ENCODE measurements at regions not wholly inside any gene's neighbourhood (a gene's known extent, or its start where the extent isn't known, plus 50 kb on each side); places are given as distances from the start of the nearest gene placed in this dataset.

GRCh38 chr7:138398857-138399256 is 61.2 kb upstream of the TRIM24 start:
- Mint-ChIP-seq H3K27me3 (ENCODE audit: insufficient read depth) (no peaks in the 10 kb centered on the region), H3K27ac (no peak overlapping the region), H3K4me1 (peaks cover 9% of the 10 kb centered on the region), H3K4me3 (no peak overlapping the region), H3K36me3 (ENCODE audit: low read depth) (peaks cover 3% of the 10 kb centered on the region), H3K9me3 (peaks cover 21% of the 10 kb centered on the region)
- WGBS, 2 experiments (ENCODE audit: insufficient coverage in 1 of 2, insufficient read length in 1 of 2) = 75 to 100% methylated on average over 1 of the region's 1 CpG
- no peak overlapping the region for H3K4me3 ChIP-seq (ENCODE audit: low read length)
- no peak overlapping the region for H3K9ac ChIP-seq (ENCODE audit: extremely low read depth, low read length, poor library complexity, severe bottlenecking)
- peaks cover 5% of the 10 kb centered on the region for H3K4me1 ChIP-seq (ENCODE audit: control insufficient read depth, insufficient read depth, low read length)
- H3K9me3 ChIP-seq (ENCODE audit: control insufficient read depth, low read length) = peaks cover 9% of the 10 kb centered on the region
- no peaks in the 10 kb centered on the region for H3K27me3 ChIP-seq (ENCODE audit: control insufficient read depth, insufficient read depth, low read length, poor library complexity, severe bottlenecking)
- H3K36me3 ChIP-seq (ENCODE audit: control insufficient read depth, insufficient read depth, low read length) = no peaks in the 10 kb centered on the region
- no peak for DNase-seq
- TF ChIP-seq, protein P1, sequence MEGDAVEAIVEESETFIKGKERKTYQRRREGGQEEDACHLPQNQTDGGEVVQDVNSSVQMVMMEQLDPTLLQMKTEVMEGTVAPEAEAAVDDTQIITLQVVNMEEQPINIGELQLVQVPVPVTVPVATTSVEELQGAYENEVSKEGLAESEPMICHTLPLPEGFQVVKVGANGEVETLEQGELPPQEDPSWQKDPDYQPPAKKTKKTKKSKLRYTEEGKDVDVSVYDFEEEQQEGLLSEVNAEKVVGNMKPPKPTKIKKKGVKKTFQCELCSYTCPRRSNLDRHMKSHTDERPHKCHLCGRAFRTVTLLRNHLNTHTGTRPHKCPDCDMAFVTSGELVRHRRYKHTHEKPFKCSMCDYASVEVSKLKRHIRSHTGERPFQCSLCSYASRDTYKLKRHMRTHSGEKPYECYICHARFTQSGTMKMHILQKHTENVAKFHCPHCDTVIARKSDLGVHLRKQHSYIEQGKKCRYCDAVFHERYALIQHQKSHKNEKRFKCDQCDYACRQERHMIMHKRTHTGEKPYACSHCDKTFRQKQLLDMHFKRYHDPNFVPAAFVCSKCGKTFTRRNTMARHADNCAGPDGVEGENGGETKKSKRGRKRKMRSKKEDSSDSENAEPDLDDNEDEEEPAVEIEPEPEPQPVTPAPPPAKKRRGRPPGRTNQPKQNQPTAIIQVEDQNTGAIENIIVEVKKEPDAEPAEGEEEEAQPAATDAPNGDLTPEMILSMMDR (conservative IDR thresholded peaks at IDR 0.05) = no peak
- no peak overlapping the region for H3K27ac ChIP-seq (ENCODE audit: low read depth, low read length)

DNA sequence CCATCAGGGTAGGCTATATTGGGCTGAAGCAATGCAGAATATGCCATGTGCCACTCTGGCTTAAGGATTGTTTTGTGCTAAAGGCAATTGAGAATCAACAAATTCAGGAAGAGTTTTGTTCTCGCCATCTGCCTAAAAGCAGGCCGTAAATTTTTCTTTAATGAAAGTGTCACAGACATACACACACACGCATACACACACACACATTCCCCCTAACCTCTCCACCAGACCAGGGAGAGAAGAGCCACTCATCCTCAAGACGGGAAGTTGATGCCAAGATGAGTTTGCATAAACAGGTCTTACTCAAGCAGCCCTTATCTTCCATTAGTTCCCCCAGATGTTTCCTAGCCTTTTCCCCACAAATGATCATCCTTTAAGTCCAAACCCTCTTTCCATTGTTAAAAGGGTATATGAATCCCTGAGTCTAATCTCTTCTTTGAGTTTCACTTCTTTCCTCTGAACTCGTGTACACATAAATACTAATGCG is 59.6 kb upstream of the TRIM24 start:
- H3K9me3 ChIP-seq (ENCODE audit: control insufficient read depth, low read length) = no peaks in the 10 kb centered on the region
- no peak overlapping the region for H3K4me3 Mint-ChIP-seq
- no peaks in the 10 kb centered on the region for H3K27me3 Mint-ChIP-seq (ENCODE audit: insufficient read depth)
- DNase-seq = no peak
- H3K27ac ChIP-seq (ENCODE audit: low read depth, low read length) = no peak overlapping the region
- H3K9ac ChIP-seq (ENCODE audit: extremely low read depth, low read length, poor library complexity, severe bottlenecking) = no peak overlapping the region
- peaks cover 9% of the 10 kb centered on the region for H3K4me1 Mint-ChIP-seq
- H3K36me3 ChIP-seq (ENCODE audit: control insufficient read depth, insufficient read depth, low read length) = no peaks in the 10 kb centered on the region
- H3K4me1 ChIP-seq (ENCODE audit: control insufficient read depth, insufficient read depth, low read length) = peaks cover 5% of the 10 kb centered on the region
- no peaks in the 10 kb centered on the region for H3K36me3 Mint-ChIP-seq (ENCODE audit: low read depth)
- no peaks in the 10 kb centered on the region for H3K27me3 ChIP-seq (ENCODE audit: control insufficient read depth, insufficient read depth, low read length, poor library complexity, severe bottlenecking)
- H3K4me3 ChIP-seq (ENCODE audit: low read length) = no peak overlapping the region
- H3K9me3 Mint-ChIP-seq = peaks cover 16% of the 10 kb centered on the region
- no peak overlapping the region for H3K27ac Mint-ChIP-seq
- TF ChIP-seq, protein P1 (conservative IDR thresholded peaks at IDR 0.05) = no peak
- WGBS, 2 experiments (ENCODE audit: insufficient coverage in 1 of 2, insufficient read length in 1 of 2) = 91 to 93% methylated on average over 3 to 6 of the region's 6 CpGs

DNA sequence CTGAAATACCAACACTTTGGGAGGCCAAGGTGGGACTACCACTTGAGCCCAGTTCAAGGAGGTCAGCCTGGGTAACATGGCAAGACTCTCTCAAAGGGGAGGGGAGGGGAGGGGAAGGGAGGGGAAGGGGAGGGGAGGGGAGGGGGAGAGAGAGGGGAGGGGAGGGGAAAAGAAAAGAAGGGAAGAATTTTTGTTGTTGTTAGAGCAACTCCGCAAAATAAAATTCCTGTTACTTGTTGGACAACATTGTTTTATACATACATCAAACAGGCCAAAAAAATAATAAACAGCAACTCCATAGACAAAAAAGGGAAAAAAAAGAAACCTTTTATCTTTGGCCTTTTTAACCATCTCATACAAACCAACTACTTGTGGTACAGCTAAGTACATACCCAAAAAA is 57.3 kb upstream of the TRIM24 start:
- Mint-ChIP-seq H3K4me3 (no peak overlapping the region), H3K27me3 (ENCODE audit: insufficient read depth) (no peaks in the 10 kb centered on the region), H3K9me3 (peaks cover 11% of the 10 kb centered on the region), H3K36me3 (ENCODE audit: low read depth) (no peaks in the 10 kb centered on the region), H3K4me1 (no peaks in the 10 kb centered on the region), H3K27ac (no peak overlapping the region)
- no peak overlapping the region for H3K27ac ChIP-seq (ENCODE audit: low read depth, low read length)
- no peak overlapping the region for H3K4me3 ChIP-seq (ENCODE audit: low read length)
- no CpG with 5 or more reads among the region's 1 CpG for WGBS, 2 experiments (ENCODE audit: insufficient coverage in 1 of 2, insufficient read length in 1 of 2)
- no peaks in the 10 kb centered on the region for H3K27me3 ChIP-seq (ENCODE audit: control insufficient read depth, insufficient read depth, low read length, poor library complexity, severe bottlenecking)
- no peaks in the 10 kb centered on the region for H3K4me1 ChIP-seq (ENCODE audit: control insufficient read depth, insufficient read depth, low read length)
- TF ChIP-seq, protein P1 (conservative IDR thresholded peaks at IDR 0.05) = no peak
- H3K36me3 ChIP-seq (ENCODE audit: control insufficient read depth, insufficient read depth, low read length) = no peaks in the 10 kb centered on the region
- no peak for DNase-seq
- H3K9me3 ChIP-seq (ENCODE audit: control insufficient read depth, low read length) = no peaks in the 10 kb centered on the region
- no peak overlapping the region for H3K9ac ChIP-seq (ENCODE audit: extremely low read depth, low read length, poor library complexity, severe bottlenecking)

Data from endodermal cell (in vitro differentiated cells).